ENCODE measurements at regions not wholly inside any gene's neighbourhood (a gene's known extent, or its start where the extent isn't known, plus 50 kb on each side); places are given as distances from the start of the nearest gene placed in this dataset.

DNA sequence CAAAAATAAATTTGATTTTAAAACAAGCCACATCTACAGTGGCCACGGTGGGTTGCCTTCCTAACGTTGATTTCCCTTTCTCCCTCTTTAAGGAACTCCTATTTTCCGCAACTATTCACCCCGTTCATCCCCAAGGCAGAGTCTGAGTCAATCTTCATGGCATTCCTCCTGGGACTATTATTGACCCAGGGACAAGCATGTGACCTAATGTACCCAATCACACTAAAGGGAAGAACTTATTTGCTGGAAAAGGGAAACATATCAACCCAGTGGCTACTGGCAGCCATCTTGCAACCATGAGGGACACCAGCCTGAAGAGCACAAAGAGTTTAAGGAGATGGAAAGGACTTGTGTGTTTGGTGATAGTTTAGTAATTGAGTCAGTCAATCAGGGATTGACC lies 55.4 kb upstream of the ARHGEF3 start:
- TF ChIP-seq CTCF (IDR thresholded peaks at IDR 0.05) (no peak), ZFX (IDR thresholded peaks at IDR 0.05; ENCODE audit: borderline replicate concordance) (no peak)

Data from 22Rv1 (cell line).